ENCODE measurements at regions not wholly inside any gene's neighbourhood (a gene's known extent, or its start where the extent isn't known, plus 50 kb on each side); places are given as distances from the start of the nearest gene placed in this dataset.

DNA sequence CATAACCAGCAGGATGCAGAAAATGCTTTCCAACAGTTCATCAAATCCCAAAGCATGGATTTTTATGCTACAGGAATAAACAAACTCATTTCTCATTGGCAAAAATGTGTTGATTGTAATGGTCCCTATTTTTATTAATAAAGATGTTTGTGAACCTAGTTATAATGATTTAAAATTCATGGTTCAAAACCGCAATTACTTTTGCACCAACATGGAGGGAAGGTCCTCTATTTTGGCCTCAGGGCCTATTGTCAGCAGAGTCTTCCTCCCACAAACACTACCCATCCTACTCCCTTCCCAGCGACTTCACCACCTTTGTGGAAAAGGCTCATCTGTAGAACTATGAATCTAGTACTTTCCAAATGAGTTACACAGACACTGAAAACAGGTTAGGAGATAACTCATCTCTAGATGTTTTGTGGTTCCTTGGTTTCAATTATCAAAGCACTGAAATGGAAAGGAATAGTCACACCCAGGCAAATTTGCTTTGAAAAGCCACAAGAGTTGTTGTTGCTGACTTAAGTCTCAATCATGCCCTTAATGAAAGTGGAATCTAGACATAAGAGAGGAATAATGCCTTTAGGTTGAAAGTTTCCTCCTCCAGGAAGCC is 59.4 kb upstream of the FRMD4A start:
- Histone ChIP-seq H3K9ac (ENCODE audit: low read length in 3 of 3) (no peak overlapping the region), H3K27me3 (ENCODE audit: control insufficient read depth, insufficient read depth, low read length) (no peaks in the 10 kb centered on the region), H3K9me3 (ENCODE audit: control insufficient read depth in 2 of 3, insufficient read depth in 1 of 3, low read length in 3 of 3) (no peaks in the 10 kb centered on the region), H3K4me1 (ENCODE audit: control insufficient read depth in 2 of 3, insufficient read depth in 2 of 3, low read depth in 1 of 3, low read length in 3 of 3) (no peaks in the 10 kb centered on the region), H3K36me3 (ENCODE audit: control insufficient read depth in 2 of 3, insufficient read depth in 3 of 3, low read length in 3 of 3) (no peaks in the 10 kb centered on the region), H3K4me3 (ENCODE audit: low read length in 3 of 3) (no peak overlapping the region), H3K27ac (ENCODE audit: low read depth in 2 of 2, low read length in 2 of 2) (no peak overlapping the region)
- FAIRE-seq (no peak), DNase-seq (no peak)
- intact Hi-C loops (cut with DNase I) = no loop called here
- TF ChIP-seq, protein P1, sequence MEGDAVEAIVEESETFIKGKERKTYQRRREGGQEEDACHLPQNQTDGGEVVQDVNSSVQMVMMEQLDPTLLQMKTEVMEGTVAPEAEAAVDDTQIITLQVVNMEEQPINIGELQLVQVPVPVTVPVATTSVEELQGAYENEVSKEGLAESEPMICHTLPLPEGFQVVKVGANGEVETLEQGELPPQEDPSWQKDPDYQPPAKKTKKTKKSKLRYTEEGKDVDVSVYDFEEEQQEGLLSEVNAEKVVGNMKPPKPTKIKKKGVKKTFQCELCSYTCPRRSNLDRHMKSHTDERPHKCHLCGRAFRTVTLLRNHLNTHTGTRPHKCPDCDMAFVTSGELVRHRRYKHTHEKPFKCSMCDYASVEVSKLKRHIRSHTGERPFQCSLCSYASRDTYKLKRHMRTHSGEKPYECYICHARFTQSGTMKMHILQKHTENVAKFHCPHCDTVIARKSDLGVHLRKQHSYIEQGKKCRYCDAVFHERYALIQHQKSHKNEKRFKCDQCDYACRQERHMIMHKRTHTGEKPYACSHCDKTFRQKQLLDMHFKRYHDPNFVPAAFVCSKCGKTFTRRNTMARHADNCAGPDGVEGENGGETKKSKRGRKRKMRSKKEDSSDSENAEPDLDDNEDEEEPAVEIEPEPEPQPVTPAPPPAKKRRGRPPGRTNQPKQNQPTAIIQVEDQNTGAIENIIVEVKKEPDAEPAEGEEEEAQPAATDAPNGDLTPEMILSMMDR (IDR thresholded peaks at IDR 0.05; ENCODE audit: borderline replicate concordance, extremely low read depth, insufficient read depth) = no peak

- Histone ChIP-seq H3K27me3 (ENCODE audit: control insufficient read depth, insufficient read depth, low read length) (no peaks in the 10 kb centered on the region), H3K27ac (ENCODE audit: low read depth in 2 of 2, low read length in 2 of 2) (no peak overlapping the region), H3K36me3 (ENCODE audit: control insufficient read depth in 2 of 3, insufficient read depth in 3 of 3, low read length in 3 of 3) (no peaks in the 10 kb centered on the region), H3K4me1 (ENCODE audit: control insufficient read depth in 2 of 3, insufficient read depth in 2 of 3, low read depth in 1 of 3, low read length in 3 of 3) (no peaks in the 10 kb centered on the region), H3K9ac (ENCODE audit: low read length in 3 of 3) (no peak overlapping the region), H3K9me3 (ENCODE audit: control insufficient read depth in 2 of 3, insufficient read depth in 1 of 3, low read length in 3 of 3) (no peaks in the 10 kb centered on the region), H3K4me3 (ENCODE audit: low read length in 3 of 3) (no peak overlapping the region)
- TF ChIP-seq, protein P1 (IDR thresholded peaks at IDR 0.05; ENCODE audit: borderline replicate concordance, extremely low read depth, insufficient read depth) = no peak
- DNase-seq (no peak), FAIRE-seq (no peak)
- intact Hi-C loops (cut with DNase I) = no loop called here
These were observed 55.2 kb upstream of the FRMD4A start for GRCh38 chr10:14385596-14386593.

DNA sequence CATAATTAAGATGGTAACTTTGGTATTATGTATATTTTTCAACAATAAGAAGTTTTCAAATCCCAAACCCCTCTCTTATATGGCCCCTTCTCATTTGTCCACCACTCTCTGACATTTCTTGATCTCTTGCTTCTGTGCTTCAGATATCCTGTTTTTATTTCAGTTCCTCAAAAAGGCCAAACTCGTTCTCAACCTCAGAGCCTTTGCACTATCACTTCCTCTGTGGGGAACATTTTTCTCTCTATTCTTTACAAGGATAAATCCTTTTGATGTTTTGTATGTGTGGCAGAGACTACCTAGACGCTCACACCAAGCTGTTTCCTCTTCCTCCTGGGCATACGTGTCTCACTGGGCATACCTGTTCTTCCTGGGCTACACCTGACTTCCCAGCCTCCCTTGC is 54.2 kb upstream of the FRMD4A start:
- Histone ChIP-seq H3K9ac (ENCODE audit: low read length in 3 of 3) (no peak overlapping the region), H3K27ac (ENCODE audit: low read depth in 2 of 2, low read length in 2 of 2) (no peak overlapping the region), H3K4me3 (ENCODE audit: low read length in 3 of 3) (no peak overlapping the region), H3K9me3 (ENCODE audit: control insufficient read depth in 2 of 3, insufficient read depth in 1 of 3, low read length in 3 of 3) (no peaks in the 10 kb centered on the region), H3K27me3 (ENCODE audit: control insufficient read depth, insufficient read depth, low read length) (no peaks in the 10 kb centered on the region), H3K4me1 (ENCODE audit: control insufficient read depth in 2 of 3, insufficient read depth in 2 of 3, low read depth in 1 of 3, low read length in 3 of 3) (no peaks in the 10 kb centered on the region), H3K36me3 (ENCODE audit: control insufficient read depth in 2 of 3, insufficient read depth in 3 of 3, low read length in 3 of 3) (no peaks in the 10 kb centered on the region)
- FAIRE-seq (no peak), DNase-seq (no peak)
- intact Hi-C loops (cut with DNase I) = no loop called here
- TF ChIP-seq, protein P1 (IDR thresholded peaks at IDR 0.05; ENCODE audit: borderline replicate concordance, extremely low read depth, insufficient read depth) = no peak
